Kidney (tissue), 13 donors: ENCODE measurements at regions not wholly inside any gene's neighbourhood (a gene's known extent, or its start where the extent isn't known, plus 50 kb on each side); places are given as distances from the start of the nearest gene placed in this dataset.

Experiments used
- DNase-seq, 5 donors: peaks; one replicate each; pipeline ENCODE4 v3.0.0-alpha.2; 2013 to 2020
- FAIRE-seq: peaks from 2 replicates; lab custom pipeline; 2012; peaks lifted over from hg19 to GRCh38; lab: Jason Lieb, UNC
- H3K27ac ChIP-seq, 2 donors: one replicate each; pipeline ENCODE4 v1.7.0; 2013; ENCODE audit warnings: low read depth in 2 of 2, low read length in 2 of 2, inconsistent platforms in 1 of 2
- H3K27me3 ChIP-seq: one replicate; pipeline ENCODE4 v1.7.1; 2013; ENCODE audit warnings: low read length, inconsistent platforms; ENCODE audit not compliant: control insufficient read depth, insufficient read depth
- H3K36me3 ChIP-seq, 3 donors: one replicate each; pipeline versions ENCODE4 v1.7.0 to v1.7.1; 2013; ENCODE audit warnings: low read length in 3 of 3, control low read depth in 1 of 3, inconsistent platforms in 1 of 3; ENCODE audit not compliant: insufficient read depth in 3 of 3, control insufficient read depth in 2 of 3
- H3K4me1 ChIP-seq, 3 donors: one replicate each; pipeline versions ENCODE4 v1.7.0 to v1.7.1; 2013; ENCODE audit warnings: low read length in 3 of 3, inconsistent platforms in 1 of 3, low read depth in 1 of 3; ENCODE audit not compliant: control insufficient read depth in 2 of 3, insufficient read depth in 2 of 3
- H3K4me3 ChIP-seq, 3 donors: one replicate each; pipeline versions ENCODE4 v1.7.0 to v1.8.1; 2013; ENCODE audit warnings: low read length in 3 of 3, control low read depth in 1 of 3, inconsistent platforms in 1 of 3
- H3K9ac ChIP-seq, 3 donors: one replicate each; pipeline versions ENCODE4 v1.7.0 to v1.7.1; 2013; ENCODE audit warnings: low read length in 3 of 3, control low read depth in 1 of 3, inconsistent platforms in 1 of 3
- H3K9me3 ChIP-seq, 3 donors: one replicate each; pipeline versions ENCODE4 v1.7.0 to v1.7.1; 2013; ENCODE audit warnings: low read length in 3 of 3, control low read depth in 1 of 3, inconsistent platforms in 1 of 3; ENCODE audit not compliant: control insufficient read depth in 2 of 3, insufficient read depth in 1 of 3
- CTCF ChIP-seq: IDR thresholded peaks from 3 replicates; pipeline ENCODE4 v1.5.1; 2012; ENCODE audit warnings: mild to moderate bottlenecking, moderate library complexity, borderline replicate concordance; ENCODE audit not compliant: insufficient read depth; ENCODE audit errors: extremely low read depth
- intact Hi-C: fragments of 100-400 bp; cut with DNase I; formaldehyde crosslinking; loops from one replicate; pipeline ENCODE4 v1.11.1; 2022
- donor health status: control.
- donor health status: control.
- donor health status: control.
- donor health status: control.
- donor health status: control.
- donor health status: DM: yes; HTN: yes; CAD: no.
- donor health status: Normal renal cell carcinoma (clear cell type).

- no peaks in the 10 kb centered on the region for H3K9me3 ChIP-seq
- intact Hi-C loops, result no loop called here
- no peaks in the 10 kb centered on the region for H3K4me1 ChIP-seq
- peak in 1 of 5 donors; percentile 36 for DNase-seq
- no peaks in the 10 kb centered on the region for H3K27me3 ChIP-seq
- no peak overlapping the region for H3K9ac ChIP-seq
- H3K27ac ChIP-seq, result no peak overlapping the region
- no peaks in the 10 kb centered on the region for H3K36me3 ChIP-seq
- H3K4me3 ChIP-seq, result no peak overlapping the region
- TF ChIP-seq CTCF, result no peak
- FAIRE-seq, result no peak
Observed at GRCh38 chr12:89781946-89782550, 73.4 kb upstream of the ATP2B1 start.

DNA sequence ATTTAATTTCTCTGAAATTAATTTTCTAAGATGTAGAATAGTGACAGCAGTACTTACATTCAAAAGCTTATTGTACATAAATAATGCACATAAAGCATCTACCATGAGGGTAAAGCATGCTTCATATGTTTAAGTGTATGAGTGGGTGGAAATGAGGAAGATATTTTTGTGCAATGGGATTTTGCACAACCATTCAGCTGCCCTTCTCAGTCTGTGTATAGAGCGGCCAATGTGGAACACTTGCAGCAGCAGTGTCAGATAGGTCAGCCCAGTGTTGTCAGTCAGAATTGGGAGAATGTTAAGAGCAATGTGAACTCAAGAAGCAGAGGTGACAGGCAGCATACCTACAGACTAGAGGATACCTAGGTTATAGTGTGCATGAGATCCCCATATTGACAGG, 72.5 kb upstream of the ATP2B1 start:
- no peaks in the 10 kb centered on the region for H3K9me3 ChIP-seq
- no peaks in the 10 kb centered on the region for H3K4me1 ChIP-seq
- no peak overlapping the region for H3K9ac ChIP-seq
- H3K4me3 ChIP-seq, result no peak overlapping the region
- intact Hi-C loops, result no loop called here
- no peaks in the 10 kb centered on the region for H3K27me3 ChIP-seq
- FAIRE-seq (no peak), DNase-seq (no peak)
- no peaks in the 10 kb centered on the region for H3K36me3 ChIP-seq
- H3K27ac ChIP-seq, result no peak overlapping the region
- TF ChIP-seq CTCF, result no peak

- Histone ChIP-seq H3K27ac (no peak overlapping the region), H3K9me3 (no peaks in the 10 kb centered on the region), H3K27me3 (no peaks in the 10 kb centered on the region), H3K4me1 (peaks cover 0 to 8% (median 0%) of the 10 kb centered on the region in 3 donors), H3K36me3 (no peaks in the 10 kb centered on the region), H3K9ac (no peak overlapping the region), H3K4me3 (no peak overlapping the region)
- no peak for TF ChIP-seq CTCF
- intact Hi-C loops, result no loop called here
- FAIRE-seq (no peak), DNase-seq (no peak)
Observed at GRCh38 chr12:89779090-89779489, 70.5 kb upstream of the ATP2B1 start.
